H9 (cell line): ENCODE measurements at regions not wholly inside any gene's neighbourhood (a gene's known extent, or its start where the extent isn't known, plus 50 kb on each side); places are given as distances from the start of the nearest gene placed in this dataset.

Experiments
- DNase-seq: peaks from one replicate; pipeline ENCODE4 v3.0.0-alpha.2; 2017
- H2AFZ ChIP-seq: one replicate; pipeline ENCODE4 v1.6.1; 2013; ENCODE audit warnings: mild to moderate bottlenecking, low read length, control low read depth, moderate library complexity
- H2AK5ac ChIP-seq: 2 replicates; pipeline ENCODE4 v1.6.1; 2013; ENCODE audit warnings: low read length, control low read depth, mixed read lengths; ENCODE audit not compliant: insufficient read length
- H2BK120ac ChIP-seq: one replicate; pipeline ENCODE4 v1.6.1; 2013; ENCODE audit warnings: low read depth, mild to moderate bottlenecking, low read length, control low read depth, inconsistent platforms; ENCODE audit not compliant: poor library complexity, severe bottlenecking
- H2BK12ac ChIP-seq: 2 replicates; pipeline ENCODE4 v1.6.1; 2013; ENCODE audit warnings: low read length, control low read depth, mixed read lengths, low read depth; ENCODE audit not compliant: insufficient read length
- H2BK15ac ChIP-seq: 2 replicates; pipeline ENCODE4 v1.6.1; 2013; ENCODE audit warnings: low read depth, low read length, control low read depth
- H2BK20ac ChIP-seq: one replicate; pipeline ENCODE4 v1.6.1; 2013; ENCODE audit warnings: low read depth, mild to moderate bottlenecking, low read length, control low read depth, inconsistent platforms; ENCODE audit not compliant: poor library complexity, severe bottlenecking
- H2BK5ac ChIP-seq: 2 replicates; pipeline ENCODE4 v1.6.1; 2013; ENCODE audit warnings: low read length, control low read depth, mixed read lengths; ENCODE audit not compliant: insufficient read length
- H3K14ac ChIP-seq: 2 replicates; pipeline ENCODE4 v1.6.1; 2013; ENCODE audit warnings: low read length, control low read depth; ENCODE audit not compliant: insufficient read depth
- H3K18ac ChIP-seq: 2 replicates; pipeline ENCODE4 v1.6.1; 2013; ENCODE audit warnings: low read depth, mild to moderate bottlenecking, mixed read lengths, low read length, control low read depth; ENCODE audit not compliant: insufficient read length
- H3K23ac ChIP-seq: 2 replicates; pipeline ENCODE4 v1.6.1; 2013; ENCODE audit warnings: low read length, control low read depth, mixed read lengths, low read depth; ENCODE audit not compliant: insufficient read length
- H3K23me2 ChIP-seq: 2 replicates; pipeline ENCODE4 v1.6.1; 2013; ENCODE audit warnings: low read depth, mild to moderate bottlenecking, mixed read lengths, low read length, control low read depth; ENCODE audit not compliant: insufficient read length, poor library complexity, severe bottlenecking
- H3K27ac ChIP-seq: 2 replicates; pipeline ENCODE4 v1.5.1; 2013; ENCODE audit warnings: low read length, control low read depth, mixed read lengths, low read depth; ENCODE audit not compliant: insufficient read length
- H3K27me3 ChIP-seq: 2 replicates; pipeline ENCODE4 v1.6.1; 2013; ENCODE audit warnings: low read length, control low read depth, inconsistent platforms; ENCODE audit not compliant: insufficient read depth
- H3K4ac ChIP-seq: 2 replicates; pipeline ENCODE4 v1.6.1; 2013; ENCODE audit warnings: low read depth, mild to moderate bottlenecking, control low read depth, inconsistent platforms, low read length, moderate library complexity
- H3K4me1 ChIP-seq: 2 replicates; pipeline ENCODE4 v1.6.1; 2013; ENCODE audit warnings: low read length, control low read depth, inconsistent platforms; ENCODE audit not compliant: insufficient read depth
- H3K4me2 ChIP-seq: 2 replicates; pipeline ENCODE4 v1.6.1; 2013; ENCODE audit warnings: low read length, control low read depth, mixed read lengths; ENCODE audit not compliant: insufficient read length, insufficient read depth
- H3K56ac ChIP-seq: 2 replicates; pipeline ENCODE4 v1.6.1; 2013; ENCODE audit warnings: low read depth, mild to moderate bottlenecking, mixed read lengths, low read length, control low read depth; ENCODE audit not compliant: insufficient read length
- H3K79me1 ChIP-seq: 2 replicates; pipeline ENCODE4 v1.6.1; 2013; ENCODE audit warnings: low read depth, mild to moderate bottlenecking, moderate library complexity, low read length, control low read depth, inconsistent platforms; ENCODE audit not compliant: insufficient read depth, poor library complexity, severe bottlenecking
- H3K79me2 ChIP-seq: 2 replicates; pipeline ENCODE4 v1.6.1; 2013; ENCODE audit warnings: low read length, control low read depth, inconsistent platforms; ENCODE audit not compliant: insufficient read depth
- H3K9ac ChIP-seq: 2 replicates; pipeline ENCODE4 v1.6.1; 2013; ENCODE audit warnings: low read length, control low read depth, mixed read lengths; ENCODE audit not compliant: insufficient read length; ENCODE audit errors: extremely low read depth
- H3K9me3 ChIP-seq: one replicate; pipeline ENCODE4 v1.6.1; 2013; ENCODE audit warnings: low read depth, low read length, inconsistent platforms; ENCODE audit not compliant: control insufficient read depth
- H3T11ph ChIP-seq: one replicate; pipeline ENCODE4 v1.6.1; 2013; ENCODE audit warnings: mild to moderate bottlenecking, low read length, control low read depth, inconsistent platforms
- H4K20me1 ChIP-seq: one replicate; pipeline ENCODE4 v1.6.1; 2013; ENCODE audit not compliant: control insufficient read depth, insufficient read length, insufficient read depth
- H4K5ac ChIP-seq: 2 replicates; pipeline ENCODE4 v1.6.1; 2013; ENCODE audit warnings: low read depth, mild to moderate bottlenecking, mixed read lengths, low read length, control low read depth; ENCODE audit not compliant: insufficient read length
- H4K8ac ChIP-seq: replicated peaks from 2 replicates; pipeline ENCODE4 v1.6.1; 2013; ENCODE audit warnings: low read length, control low read depth, mixed read lengths, low read depth; ENCODE audit not compliant: insufficient read length
- H4K91ac ChIP-seq: 2 replicates; pipeline ENCODE4 v1.6.1; 2013; ENCODE audit warnings: low read depth, mild to moderate bottlenecking, moderate library complexity, mixed read lengths, low read length, control low read depth; ENCODE audit not compliant: insufficient read length
- H3K27ac Mint-ChIP-seq, 3 experiments: 2 replicates in 2 of 3; 3 replicates in 1 of 3; pipeline ENCODE4 v1.8.0; 2020 to 2021; ENCODE audit warnings: mixed read lengths in 3 of 3, mild to moderate bottlenecking in 1 of 3, moderate library complexity in 1 of 3
- H3K27me3 Mint-ChIP-seq: 2 replicates; pipeline ENCODE4 v1.8.0; 2021; ENCODE audit warnings: low read depth, mild to moderate bottlenecking, moderate library complexity, mixed read lengths
- H3K36me3 Mint-ChIP-seq, 3 experiments: 2 replicates in 2 of 3; 3 replicates in 1 of 3; pipeline ENCODE4 v1.8.0; 2020 to 2021; ENCODE audit warnings: low read depth in 3 of 3, mixed read lengths in 3 of 3; ENCODE audit not compliant: insufficient read depth in 1 of 3
- H3K4me1 Mint-ChIP-seq, 2 experiments: 2 replicates each; pipeline ENCODE4 v1.8.0; 2020; ENCODE audit warnings: mixed read lengths in 2 of 2
- H3K4me3 Mint-ChIP-seq, 2 experiments: 2 replicates in 1 of 2; 3 replicates in 1 of 2; pipeline ENCODE4 v1.8.0; 2020 to 2021; ENCODE audit warnings: mild to moderate bottlenecking in 2 of 2, mixed read lengths in 2 of 2, moderate library complexity in 1 of 2
- H3K9me3 Mint-ChIP-seq, 2 experiments: 2 replicates in 1 of 2; 3 replicates in 1 of 2; pipeline ENCODE4 v1.8.0; 2020; ENCODE audit warnings: mild to moderate bottlenecking in 2 of 2, mixed read lengths in 2 of 2, moderate library complexity in 1 of 2
- CTCF ChIP-seq: fragments of 200-600 bp; sonication (generic); conservative IDR thresholded peaks from 3 replicates; pipeline ENCODE4 v1.8.0; 2021; ENCODE audit warnings: antibody characterized with exemption, mild to moderate bottlenecking
- WGBS: extraction: QIAGEN DNeasy Blood & Tissue Kit; methylation state at CpG from one replicate; pipeline ENCODE4 v1.1.7; 2013; ENCODE audit warnings: missing lambda C conversion rate, low lambda C conversion rate, mixed read lengths; ENCODE audit not compliant: insufficient read length; ENCODE audit errors: extremely low coverage; 5-methylcytosine and 5-hydroxymethylcytosine counted together

GRCh38 chr6:11398451-11399326, 138.9 kb upstream of the TMEM170B start:
- no CpG with 5 or more reads among the region's 6 CpGs for WGBS
- Histone ChIP-seq H4K5ac (no peak overlapping the region), H3K18ac (no peak overlapping the region), H3K4me1 (no peaks in the 10 kb centered on the region), H3T11ph (no peak overlapping the region), H2BK5ac (no peak overlapping the region), H2AK5ac (no peak overlapping the region), H3K23me2 (no peaks in the 10 kb centered on the region), H3K4ac (no peak overlapping the region), H2BK12ac (no peak overlapping the region), H2BK15ac (no peak overlapping the region), H4K8ac (no peak overlapping the region), H3K56ac (no peak overlapping the region), H3K79me1 (no peaks in the 10 kb centered on the region), H2BK120ac (no peak overlapping the region), H3K23ac (no peak overlapping the region), H3K27me3 (no peaks in the 10 kb centered on the region), H3K9ac (no peak overlapping the region), H2AFZ (no peak overlapping the region), H3K27ac (no peak overlapping the region), H3K9me3 (no peaks in the 10 kb centered on the region), H3K79me2 (no peaks in the 10 kb centered on the region), H2BK20ac (no peak overlapping the region), H4K20me1 (no peaks in the 10 kb centered on the region), H3K4me2 (no peak overlapping the region), H4K91ac (no peak overlapping the region), H3K14ac (no peak overlapping the region)
- H3K27ac Mint-ChIP-seq: no peak overlapping the region
- TF ChIP-seq CTCF: no peak
- H3K36me3 Mint-ChIP-seq: no peaks in the 10 kb centered on the region; a peak in 1 of 7 replicates
- H3K4me1 Mint-ChIP-seq: no peaks in the 10 kb centered on the region
- H3K9me3 Mint-ChIP-seq: peaks cover 0 to 3% of the 10 kb centered on the region in 2 experiments; a peak in 1 of 5 replicates
- DNase-seq: no peak
- H3K27me3 Mint-ChIP-seq: peaks cover 6% of the 10 kb centered on the region; the same call in 1 of the 2 replicates
- no peak overlapping the region for H3K4me3 Mint-ChIP-seq
